ENCODE measurements at regions not wholly inside any gene's neighbourhood (a gene's known extent, or its start where the extent isn't known, plus 50 kb on each side); places are given as distances from the start of the nearest gene placed in this dataset.

GRCh38 chr13:107088061-107088460 is 520.1 kb upstream of the ARGLU1 start:
- TF ChIP-seq CTCF (IDR thresholded peaks at IDR 0.05) = no peak
- no peak for TF ChIP-seq PBX3 (IDR thresholded peaks at IDR 0.05)
- no peak for TF ChIP-seq POLR2AphosphoS5 (IDR thresholded peaks at IDR 0.05; ENCODE audit: low read depth, low read length)
- TF ChIP-seq MXI1 (IDR thresholded peaks at IDR 0.05; ENCODE audit: low read depth, low read length) = no peak
- no peak for TF ChIP-seq MAX (IDR thresholded peaks at IDR 0.05; ENCODE audit: low read depth)
- TF ChIP-seq JUND (IDR thresholded peaks at IDR 0.05) = no peak
- TF ChIP-seq EP300 (IDR thresholded peaks at IDR 0.05; ENCODE audit: borderline replicate concordance in 1 of 2, low read depth in 1 of 2, low read length in 1 of 2) = no peak
- no peak for TF ChIP-seq SIN3A (IDR thresholded peaks at IDR 0.05; ENCODE audit: borderline replicate concordance, low read depth, low read length)
- TF ChIP-seq REST (IDR thresholded peaks at IDR 0.05; ENCODE audit: low read depth, low read length) = no peak
